Immature natural killer cell (primary cell): ENCODE measurements at regions not wholly inside any gene's neighbourhood (a gene's known extent, or its start where the extent isn't known, plus 50 kb on each side); places are given as distances from the start of the nearest gene placed in this dataset.

ENCODE experiments used
- DNase-seq, 3 donors: peaks; one replicate each; pipeline ENCODE4 v3.0.0; 2022; ENCODE audit warnings: mixed read lengths in 1 of 3
- H3K27ac Mint-ChIP-seq, 6 donors: one replicate each; pipeline ENCODE4 v1.8.0; 2020; ENCODE audit warnings: mixed read lengths in 6 of 6, mild to moderate bottlenecking in 5 of 6, inconsistent platforms in 4 of 6, moderate library complexity in 3 of 6
- H3K27me3 Mint-ChIP-seq, 3 donors: one replicate each; pipeline ENCODE4 v1.8.0; 2020 to 2021; ENCODE audit warnings: low read depth in 3 of 3, mild to moderate bottlenecking in 3 of 3, mixed read lengths in 3 of 3, moderate library complexity in 3 of 3, inconsistent platforms in 1 of 3
- H3K36me3 Mint-ChIP-seq, 3 donors: one replicate each; pipeline ENCODE4 v1.8.0; 2020; ENCODE audit warnings: mixed read lengths in 3 of 3, inconsistent platforms in 2 of 3, mild to moderate bottlenecking in 2 of 3
- H3K4me1 Mint-ChIP-seq, 2 donors: one replicate each; pipeline ENCODE4 v1.8.0; 2020; ENCODE audit warnings: inconsistent platforms in 2 of 2, mild to moderate bottlenecking in 2 of 2, mixed read lengths in 2 of 2, moderate library complexity in 1 of 2
- H3K4me3 Mint-ChIP-seq, 5 donors: one replicate each; pipeline ENCODE4 v1.8.0; 2020; ENCODE audit warnings: mild to moderate bottlenecking in 5 of 5, mixed read lengths in 5 of 5, inconsistent platforms in 3 of 5, moderate library complexity in 3 of 5
- H3K9me3 Mint-ChIP-seq, 6 donors: one replicate each; pipeline ENCODE4 v1.8.0; 2020; ENCODE audit warnings: mild to moderate bottlenecking in 6 of 6, mixed read lengths in 6 of 6, inconsistent platforms in 4 of 6, moderate library complexity in 3 of 6

DNA sequence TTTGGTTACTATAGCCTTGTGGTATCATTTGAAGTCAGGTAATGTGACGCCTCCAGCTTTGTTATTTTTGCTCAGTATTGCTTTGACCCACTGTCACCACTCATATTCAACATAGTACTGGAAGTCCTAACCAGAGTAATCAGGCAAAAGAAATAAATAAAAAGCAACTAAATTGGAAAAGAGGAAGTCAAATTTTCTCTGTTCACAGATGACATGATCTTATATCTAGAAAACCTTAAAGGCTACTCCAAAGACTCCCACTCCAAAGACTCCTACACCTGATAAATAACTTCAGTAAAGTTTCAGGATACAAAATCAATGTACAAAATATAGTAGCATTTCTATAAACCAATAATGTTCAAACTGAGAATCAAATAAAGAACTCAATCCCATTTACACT is 348.6 kb downstream of the CXXC4 start:
- H3K9me3 Mint-ChIP-seq = peaks cover 5 to 32% (median 7%) of the 10 kb centered on the region in 6 donors
- H3K4me3 Mint-ChIP-seq = no peak overlapping the region
- peaks cover 0 to 1% (median 0%) of the 10 kb centered on the region in 3 donors for H3K27me3 Mint-ChIP-seq
- DNase-seq = no peak
- H3K4me1 Mint-ChIP-seq = no peaks in the 10 kb centered on the region
- no peaks in the 10 kb centered on the region for H3K36me3 Mint-ChIP-seq
- H3K27ac Mint-ChIP-seq = no peak overlapping the region

DNA sequence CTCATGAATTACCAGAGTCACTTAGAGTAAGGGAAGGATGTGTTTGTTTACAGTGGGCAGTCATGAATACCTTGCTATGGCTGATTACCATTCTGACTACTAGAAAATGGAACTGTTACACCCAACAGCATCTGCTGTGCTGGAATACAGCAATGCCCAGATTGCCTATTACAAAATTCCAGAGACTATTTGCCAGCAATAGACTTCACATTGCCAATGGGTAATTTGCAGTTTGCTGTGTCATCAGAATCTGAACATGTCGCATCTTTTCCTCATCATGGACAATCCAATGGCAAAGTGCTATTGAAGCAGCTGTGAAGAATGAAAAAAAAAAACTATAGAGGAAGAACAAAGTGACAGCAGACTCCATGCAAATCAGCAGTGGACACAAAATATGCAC is 356.6 kb downstream of the CXXC4 start:
- no peak overlapping the region for H3K4me3 Mint-ChIP-seq
- no peak for DNase-seq
- no peaks in the 10 kb centered on the region for H3K27me3 Mint-ChIP-seq
- H3K9me3 Mint-ChIP-seq = peaks cover 3 to 13% (median 8%) of the 10 kb centered on the region in 6 donors
- H3K4me1 Mint-ChIP-seq = no peaks in the 10 kb centered on the region
- H3K36me3 Mint-ChIP-seq = no peaks in the 10 kb centered on the region
- no peak overlapping the region for H3K27ac Mint-ChIP-seq

DNA sequence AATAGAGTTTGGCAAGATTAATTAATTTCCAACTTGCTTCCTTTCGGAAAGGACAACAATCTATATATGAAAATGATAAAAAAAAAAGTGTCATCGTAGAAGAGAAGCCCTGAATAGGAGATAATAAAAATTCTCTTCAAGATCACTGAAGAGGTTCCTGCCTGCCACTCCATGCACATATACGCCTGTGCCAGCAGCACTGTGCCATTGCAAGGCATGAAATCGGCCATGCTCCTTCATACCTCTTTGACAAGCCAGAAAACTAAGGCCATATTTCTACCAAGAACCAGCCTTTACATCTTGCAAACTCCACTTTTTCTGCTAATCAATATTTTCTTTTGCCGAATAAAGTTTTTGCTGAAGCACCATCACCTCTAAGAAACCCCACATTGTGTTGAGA is 365.5 kb downstream of the CXXC4 start:
- Mint-ChIP-seq H3K9me3 (peaks cover 0 to 15% (median 1%) of the 10 kb centered on the region in 6 donors), H3K4me3 (no peak overlapping the region), H3K27me3 (no peaks in the 10 kb centered on the region), H3K36me3 (no peaks in the 10 kb centered on the region), H3K27ac (no peak overlapping the region), H3K4me1 (no peaks in the 10 kb centered on the region)
- DNase-seq = no peak

DNA sequence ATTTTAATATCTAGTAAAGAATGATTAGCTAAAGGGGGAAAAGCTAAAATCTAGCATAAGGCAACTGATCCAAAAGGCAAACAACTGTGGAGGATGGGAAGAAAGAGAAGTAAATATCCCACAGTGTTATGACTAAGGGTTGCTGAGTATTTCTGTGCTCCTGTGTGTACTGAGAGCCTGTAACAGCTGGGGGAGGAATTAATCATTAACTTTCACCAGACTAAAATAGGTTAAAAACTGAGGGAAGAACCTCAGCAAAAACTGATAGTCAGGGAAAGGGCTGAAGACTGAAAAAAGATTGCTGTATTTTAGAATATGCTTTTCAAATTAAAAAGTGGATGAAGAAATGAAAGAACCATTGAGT is 365.9 kb downstream of the CXXC4 start:
- H3K27ac Mint-ChIP-seq = no peak overlapping the region
- peaks cover 0 to 18% (median 1%) of the 10 kb centered on the region in 6 donors for H3K9me3 Mint-ChIP-seq
- H3K4me3 Mint-ChIP-seq = no peak overlapping the region
- DNase-seq = no peak
- H3K4me1 Mint-ChIP-seq = no peaks in the 10 kb centered on the region
- H3K36me3 Mint-ChIP-seq = no peaks in the 10 kb centered on the region
- H3K27me3 Mint-ChIP-seq = no peaks in the 10 kb centered on the region

DNA sequence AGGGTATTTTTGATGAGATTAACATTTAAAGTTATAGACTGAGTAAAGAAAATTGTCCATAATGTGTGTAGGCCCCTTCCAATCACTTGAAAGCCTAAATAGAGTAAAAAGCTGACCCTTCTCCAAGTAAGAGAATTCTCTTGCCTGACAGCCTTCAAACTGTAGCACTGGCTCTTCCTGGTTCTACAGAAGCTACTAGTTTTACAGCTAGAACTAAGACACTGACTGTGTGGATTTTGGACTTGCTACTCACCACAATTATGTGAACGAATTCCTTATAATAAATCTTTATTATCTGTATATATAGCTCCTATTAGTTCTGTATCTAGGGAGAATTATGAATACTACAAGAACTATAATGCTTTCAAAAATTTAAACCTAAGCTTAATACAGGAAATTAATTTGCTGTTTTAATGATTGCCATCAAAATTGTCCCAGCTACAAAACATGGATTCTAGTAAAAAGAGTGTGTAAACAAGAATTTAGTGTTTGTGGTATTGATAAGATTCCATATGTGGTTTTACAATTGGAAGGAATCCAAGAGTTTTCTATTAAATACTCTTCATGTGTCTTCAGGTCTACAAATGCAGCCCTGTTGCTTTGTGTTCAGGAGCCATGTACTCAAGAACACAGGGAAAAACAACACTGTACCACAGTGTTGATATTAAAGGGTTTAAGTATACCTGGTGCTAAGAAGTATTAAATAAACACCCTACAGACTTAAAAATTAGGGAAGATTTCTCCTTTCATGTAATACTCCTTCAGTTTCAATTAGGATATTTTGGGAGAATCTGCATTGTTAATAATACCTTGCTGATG is 366.5 kb downstream of the CXXC4 start:
- H3K9me3 Mint-ChIP-seq = peaks cover 2 to 24% (median 5%) of the 10 kb centered on the region in 6 donors
- no peaks in the 10 kb centered on the region for H3K27me3 Mint-ChIP-seq
- H3K27ac Mint-ChIP-seq = no peak overlapping the region
- no peaks in the 10 kb centered on the region for H3K4me1 Mint-ChIP-seq
- no peaks in the 10 kb centered on the region for H3K36me3 Mint-ChIP-seq
- no peak overlapping the region for H3K4me3 Mint-ChIP-seq
- DNase-seq = no peak

DNA sequence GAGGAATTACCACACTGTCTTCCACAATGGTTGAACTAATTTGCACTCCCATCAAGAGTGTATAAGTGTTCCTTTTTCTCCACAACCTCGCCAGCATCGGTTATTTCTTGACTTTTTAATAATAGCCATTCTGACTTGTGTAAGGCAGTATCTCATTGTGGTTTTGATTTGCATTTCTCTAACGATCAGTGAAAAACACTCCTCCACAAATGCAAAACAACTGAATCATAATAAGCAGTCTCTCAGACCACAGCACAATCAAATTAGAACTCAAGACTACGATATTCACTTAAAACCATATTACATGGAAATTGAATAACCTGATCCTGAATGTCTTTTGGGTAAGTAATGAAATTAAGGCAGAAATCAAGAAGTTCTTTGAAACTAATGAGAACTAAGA is 371.7 kb downstream of the CXXC4 start:
- no peaks in the 10 kb centered on the region for H3K4me1 Mint-ChIP-seq
- DNase-seq = no peak
- H3K4me3 Mint-ChIP-seq = no peak overlapping the region
- H3K27ac Mint-ChIP-seq = no peak overlapping the region
- peaks cover 0 to 27% (median 9%) of the 10 kb centered on the region in 6 donors for H3K9me3 Mint-ChIP-seq
- H3K36me3 Mint-ChIP-seq = no peaks in the 10 kb centered on the region
- peaks cover 0 to 1% (median 0%) of the 10 kb centered on the region in 3 donors for H3K27me3 Mint-ChIP-seq

DNA sequence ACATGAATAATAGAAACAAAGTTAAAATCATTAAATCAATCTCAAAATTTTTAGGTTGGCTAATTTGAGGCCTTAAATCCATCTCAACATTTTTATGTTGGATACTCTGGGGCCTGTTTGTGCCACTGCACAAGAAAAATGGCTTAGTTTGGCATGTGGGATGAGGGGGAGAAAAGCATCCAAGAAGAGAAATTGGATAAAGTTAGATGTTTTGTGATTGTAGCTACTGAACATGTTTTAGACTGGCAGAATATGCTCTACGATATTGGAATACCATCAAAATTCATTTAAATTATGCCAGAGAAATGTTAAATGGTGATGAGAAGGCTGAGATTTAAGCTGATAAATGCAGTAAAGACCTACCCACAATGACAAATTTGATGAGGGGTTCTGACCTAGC is 376.9 kb downstream of the CXXC4 start:
- no peak for DNase-seq
- H3K27me3 Mint-ChIP-seq = peaks cover 0 to 1% (median 0%) of the 10 kb centered on the region in 3 donors
- no peaks in the 10 kb centered on the region for H3K36me3 Mint-ChIP-seq
- H3K4me1 Mint-ChIP-seq = no peaks in the 10 kb centered on the region
- peaks cover 10 to 32% (median 12%) of the 10 kb centered on the region in 6 donors for H3K9me3 Mint-ChIP-seq
- H3K4me3 Mint-ChIP-seq = no peak overlapping the region
- no peak overlapping the region for H3K27ac Mint-ChIP-seq

DNA sequence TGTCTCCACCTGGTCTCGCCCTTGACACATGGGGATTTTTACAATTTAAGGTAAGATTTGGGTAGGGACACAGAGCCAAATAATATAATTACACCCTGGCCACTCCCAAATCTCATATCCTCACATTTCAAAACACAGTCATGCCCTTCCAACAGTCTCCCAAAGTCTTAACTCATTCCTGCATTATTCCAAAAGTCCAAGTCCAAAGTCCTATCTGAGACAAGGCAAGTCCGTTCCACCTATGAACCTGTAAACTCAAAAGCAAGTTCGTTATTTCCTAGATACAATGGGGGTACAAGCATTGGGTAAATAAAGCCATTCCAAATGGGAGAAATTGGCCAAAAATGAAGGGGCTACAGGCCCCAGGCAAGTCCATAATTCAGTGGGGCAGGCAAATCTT is 380.8 kb downstream of the CXXC4 start:
- Mint-ChIP-seq H3K4me3 (no peak overlapping the region), H3K4me1 (no peaks in the 10 kb centered on the region), H3K9me3 (peaks cover 5 to 36% (median 16%) of the 10 kb centered on the region in 6 donors), H3K27ac (no peak overlapping the region), H3K36me3 (no peaks in the 10 kb centered on the region), H3K27me3 (no peaks in the 10 kb centered on the region)
- no peak for DNase-seq

DNA sequence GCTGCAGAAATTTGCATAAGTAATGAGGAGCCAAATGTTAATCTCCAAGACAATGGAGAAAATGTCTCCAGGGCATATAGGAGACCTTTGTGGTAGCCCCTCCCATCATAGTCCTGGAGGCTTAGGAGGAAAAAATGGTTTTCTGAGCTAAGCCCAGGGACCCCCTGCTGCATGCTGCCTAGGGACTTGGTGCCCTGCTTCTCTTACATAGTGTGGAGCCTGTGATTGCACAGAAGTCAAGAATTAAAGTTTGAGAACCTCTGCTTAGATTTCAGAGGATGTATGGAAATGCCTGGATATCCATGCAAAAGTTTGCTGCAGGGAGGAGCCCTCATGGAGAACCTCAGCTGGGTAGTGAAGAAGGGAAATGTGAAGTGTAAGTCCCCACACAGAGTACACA is 379.4 kb upstream of the TACR3 start:
- no peak for DNase-seq
- Mint-ChIP-seq H3K4me3 (no peak overlapping the region), H3K36me3 (no peaks in the 10 kb centered on the region), H3K27ac (no peak overlapping the region), H3K9me3 (peaks cover 6 to 22% (median 14%) of the 10 kb centered on the region in 6 donors), H3K4me1 (no peaks in the 10 kb centered on the region), H3K27me3 (no peaks in the 10 kb centered on the region)

DNA sequence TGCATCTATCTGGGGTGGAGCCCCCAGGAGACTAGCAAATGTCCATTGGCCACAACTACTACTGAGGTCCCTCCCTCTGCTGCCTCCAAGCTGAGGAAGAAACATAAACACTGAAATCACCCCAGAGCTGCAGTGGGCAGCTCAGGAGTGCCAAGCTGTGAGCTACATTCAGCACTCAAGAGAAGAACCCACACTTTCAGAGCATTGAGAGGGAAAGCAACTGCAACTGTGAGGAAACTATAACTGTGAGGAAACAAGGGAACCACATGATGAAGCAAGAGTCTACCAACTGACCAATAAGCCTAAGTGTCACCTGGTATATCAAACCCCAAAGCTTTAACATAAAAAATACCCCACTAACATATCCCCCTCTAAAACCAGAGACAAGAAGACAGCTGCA is 373.5 kb upstream of the TACR3 start:
- Mint-ChIP-seq H3K36me3 (no peaks in the 10 kb centered on the region), H3K9me3 (peaks cover 0 to 22% (median 20%) of the 10 kb centered on the region in 6 donors), H3K27me3 (peaks cover 0 to 1% (median 0%) of the 10 kb centered on the region in 3 donors), H3K4me1 (no peaks in the 10 kb centered on the region), H3K4me3 (no peak overlapping the region), H3K27ac (no peak overlapping the region)
- DNase-seq = no peak

DNA sequence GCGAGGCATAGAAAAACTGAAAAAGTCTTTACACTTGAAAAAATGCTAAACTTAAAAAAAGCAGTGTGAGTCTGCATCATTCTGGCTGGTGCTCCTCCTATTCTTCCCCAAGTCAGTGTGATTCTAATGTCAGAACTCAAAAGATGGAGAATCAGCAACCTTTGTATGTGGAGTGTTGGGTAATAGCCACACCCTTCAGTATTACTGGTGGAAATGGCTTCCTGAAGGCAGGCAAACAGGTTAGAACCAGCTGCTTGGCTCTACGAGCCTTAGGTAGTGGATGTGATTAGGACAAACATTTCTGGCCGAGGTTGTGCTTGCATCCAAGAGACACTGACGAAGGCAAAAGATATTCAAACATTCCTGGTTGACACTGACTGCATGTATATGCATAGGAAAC is 353.4 kb upstream of the TACR3 start:
- Mint-ChIP-seq H3K9me3 (peaks cover 0 to 8% (median 3%) of the 10 kb centered on the region in 6 donors), H3K36me3 (no peaks in the 10 kb centered on the region), H3K4me1 (no peaks in the 10 kb centered on the region), H3K27me3 (peaks cover 0 to 4% (median 1%) of the 10 kb centered on the region in 3 donors), H3K27ac (no peak overlapping the region), H3K4me3 (no peak overlapping the region)
- no peak for DNase-seq

DNA sequence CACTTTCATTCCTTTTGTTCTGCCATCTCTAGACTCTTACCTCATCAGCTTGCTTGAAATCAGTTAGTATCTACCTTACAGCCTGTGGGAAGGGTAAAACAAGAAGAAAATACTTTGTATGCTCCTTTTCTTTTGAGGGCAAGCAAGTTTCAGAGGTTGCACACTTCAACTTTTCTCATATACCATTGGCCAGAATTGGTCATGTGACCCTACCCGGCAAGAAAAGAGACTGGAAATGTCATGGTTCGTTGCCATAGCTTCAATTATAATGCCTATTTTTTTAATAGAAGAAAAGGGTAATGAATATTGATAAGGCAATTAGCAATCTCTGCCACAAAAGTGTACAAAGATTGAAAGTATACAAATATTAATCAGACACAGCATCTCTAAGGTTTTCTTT is 346.7 kb upstream of the TACR3 start:
- H3K36me3 Mint-ChIP-seq = no peaks in the 10 kb centered on the region
- no peak overlapping the region for H3K27ac Mint-ChIP-seq
- H3K4me1 Mint-ChIP-seq = no peaks in the 10 kb centered on the region
- no peak for DNase-seq
- no peak overlapping the region for H3K4me3 Mint-ChIP-seq
- H3K27me3 Mint-ChIP-seq = peaks cover 0 to 4% (median 0%) of the 10 kb centered on the region in 3 donors
- H3K9me3 Mint-ChIP-seq = peaks cover 0 to 2% (median 0%) of the 10 kb centered on the region in 6 donors

DNA sequence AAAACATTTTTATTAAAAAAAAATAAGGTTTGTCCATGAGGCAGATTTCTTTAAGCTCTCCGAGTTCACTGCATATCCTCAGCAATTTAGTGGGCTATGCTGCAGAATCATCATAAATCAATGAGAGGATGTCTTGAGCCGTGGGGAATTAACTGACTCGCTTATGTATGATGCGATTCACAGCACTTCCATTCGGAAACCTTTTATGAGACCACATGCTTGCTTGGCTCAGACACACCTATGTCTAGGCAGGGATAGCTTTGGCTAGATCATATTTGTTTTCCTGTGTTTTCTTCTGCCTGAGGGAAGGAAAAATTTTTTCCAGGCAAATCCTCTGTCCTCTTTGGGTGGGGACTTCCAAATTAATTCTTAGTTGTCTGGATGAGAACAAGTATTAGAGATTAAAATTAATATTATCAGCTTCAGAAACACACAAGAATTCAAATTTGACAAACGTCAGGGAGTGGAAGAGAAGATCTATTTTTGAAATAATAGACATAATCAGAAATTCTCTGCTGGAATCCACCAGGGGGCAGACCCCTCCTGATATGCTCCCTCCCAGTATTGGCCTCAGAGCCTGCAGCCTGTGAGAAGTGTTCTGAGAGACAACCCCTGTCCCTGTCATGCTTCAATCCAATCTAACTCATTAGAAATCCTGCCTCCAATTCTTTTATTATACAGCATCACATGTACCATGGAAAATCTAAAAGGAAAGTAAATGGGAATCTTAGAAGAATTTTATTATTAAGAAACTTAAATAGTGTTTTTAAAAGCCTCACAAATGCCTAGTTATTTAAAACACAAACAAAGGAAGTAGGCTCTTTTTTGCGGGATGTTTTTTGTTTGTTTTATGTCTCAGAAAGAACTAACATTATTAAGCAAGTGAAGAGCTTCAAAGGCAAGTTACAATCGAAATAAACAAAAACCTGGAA is 345.1 kb upstream of the TACR3 start:
- Mint-ChIP-seq H3K27me3 (peaks cover 0 to 4% (median 0%) of the 10 kb centered on the region in 3 donors), H3K4me3 (no peak overlapping the region)
- peak in 1 of 3 donors; percentile 11 for DNase-seq

DNA sequence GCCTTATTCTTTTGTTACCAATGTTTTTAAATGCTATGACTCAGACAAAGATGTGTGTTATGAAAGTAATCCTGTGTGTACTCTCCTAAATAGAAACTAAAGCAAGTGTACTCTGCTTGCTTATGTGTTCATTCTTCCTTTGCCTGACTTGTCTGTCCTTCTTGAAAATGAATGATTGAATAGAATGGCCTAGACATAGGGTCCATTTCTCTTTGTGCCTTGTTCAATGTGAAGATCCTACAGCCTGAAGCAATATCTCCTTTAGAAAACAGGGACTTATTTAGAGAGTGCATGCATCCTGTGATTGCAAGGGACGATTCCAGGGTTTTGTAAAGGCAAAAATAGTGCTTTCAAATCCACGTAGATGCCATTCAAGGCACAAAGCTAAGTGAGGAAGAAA is 343.6 kb upstream of the TACR3 start:
- no peaks in the 10 kb centered on the region for H3K4me1 Mint-ChIP-seq
- H3K4me3 Mint-ChIP-seq = no peak overlapping the region
- H3K9me3 Mint-ChIP-seq = no peaks in the 10 kb centered on the region
- no peak for DNase-seq
- H3K36me3 Mint-ChIP-seq = no peaks in the 10 kb centered on the region
- no peak overlapping the region for H3K27ac Mint-ChIP-seq
- peaks cover 0 to 4% (median 0%) of the 10 kb centered on the region in 3 donors for H3K27me3 Mint-ChIP-seq

More for the DNA sequence above, 345.1 kb upstream of the TACR3 start:
- Mint-ChIP-seq H3K9me3 (no peaks in the 10 kb centered on the region), H3K4me1 (no peaks in the 10 kb centered on the region), H3K27ac (no peak overlapping the region), H3K36me3 (no peaks in the 10 kb centered on the region)
